Mucosa of descending colon (tissue), 3 donors: ENCODE measurements at regions not wholly inside any gene's neighbourhood (a gene's known extent, or its start where the extent isn't known, plus 50 kb on each side); places are given as distances from the start of the nearest gene placed in this dataset.

ENCODE experiments used
- ATAC-seq: fragments of 200-7000 bp; cut with Tn5 transposase; one replicate; pipeline ENCODE4 v1.9.1; 2020; ENCODE audit warnings: mild to moderate bottlenecking, moderate library complexity
- DNase-seq, 3 donors: peaks; one replicate each; pipeline ENCODE4 v3.0.0-alpha.2; 2020
- H3K36me3 ChIP-seq: fragments of 200-600 bp; one replicate; pipeline ENCODE4 v1.8.0; 2021; ENCODE audit warnings: low read depth, mild to moderate bottlenecking
- H3K4me1 ChIP-seq: fragments of 200-600 bp; one replicate; pipeline ENCODE4 v1.8.0; 2021; ENCODE audit warnings: low read depth, mild to moderate bottlenecking
- H3K4me3 ChIP-seq: fragments of 200-600 bp; one replicate; pipeline ENCODE4 v1.8.0; 2021; ENCODE audit warnings: mild to moderate bottlenecking
- H3K9me3 ChIP-seq: fragments of 200-600 bp; one replicate; pipeline ENCODE4 v1.8.0; 2021; ENCODE audit warnings: mild to moderate bottlenecking
- intact Hi-C, 2 donors: fragments of 100-400 bp; cut with DNase I in 1 of 2; cut with micrococcal nuclease in 1 of 2; formaldehyde crosslinking; loops; one replicate each; pipeline versions ENCODE4 v1.11.0 to v1.11.1; 2022; cut with DNase I, micrococcal nuclease
- TF ChIP-seq, protein P1 (sequence below): fragments of 200-600 bp; IDR thresholded peaks from one replicate; pipeline ENCODE4 v1.8.0; 2022; ENCODE audit warnings: antibody characterized with exemption, mild to moderate bottlenecking
- donor health status: DM: no; HTN: no; CAD: no; lungs with moderate emphysema.
- donor health status: DM: no; HTN: no; CAD: no.
- donor health status: DM: no; HTN: yes; CAD: no.

DNA sequence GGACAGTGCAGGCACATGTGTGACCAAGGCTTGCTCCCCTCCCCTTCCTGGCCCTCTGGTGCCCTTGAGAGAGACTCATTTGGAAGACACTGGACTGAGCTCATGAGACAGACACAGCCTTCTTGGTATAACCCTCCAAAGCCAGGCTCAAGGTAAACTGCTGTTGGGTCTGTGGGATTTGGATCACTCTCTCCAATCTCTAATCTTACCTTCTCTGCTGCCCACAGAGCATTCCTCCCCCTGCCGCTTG lies 105.0 kb upstream of the MAMLD1 start:
- ATAC-seq (no peak), DNase-seq (no peak)
- intact Hi-C loops, result no loop called here
- no peak overlapping the region for H3K4me3 ChIP-seq
- H3K36me3 ChIP-seq, result no peaks in the 10 kb centered on the region
- TF ChIP-seq, protein P1, sequence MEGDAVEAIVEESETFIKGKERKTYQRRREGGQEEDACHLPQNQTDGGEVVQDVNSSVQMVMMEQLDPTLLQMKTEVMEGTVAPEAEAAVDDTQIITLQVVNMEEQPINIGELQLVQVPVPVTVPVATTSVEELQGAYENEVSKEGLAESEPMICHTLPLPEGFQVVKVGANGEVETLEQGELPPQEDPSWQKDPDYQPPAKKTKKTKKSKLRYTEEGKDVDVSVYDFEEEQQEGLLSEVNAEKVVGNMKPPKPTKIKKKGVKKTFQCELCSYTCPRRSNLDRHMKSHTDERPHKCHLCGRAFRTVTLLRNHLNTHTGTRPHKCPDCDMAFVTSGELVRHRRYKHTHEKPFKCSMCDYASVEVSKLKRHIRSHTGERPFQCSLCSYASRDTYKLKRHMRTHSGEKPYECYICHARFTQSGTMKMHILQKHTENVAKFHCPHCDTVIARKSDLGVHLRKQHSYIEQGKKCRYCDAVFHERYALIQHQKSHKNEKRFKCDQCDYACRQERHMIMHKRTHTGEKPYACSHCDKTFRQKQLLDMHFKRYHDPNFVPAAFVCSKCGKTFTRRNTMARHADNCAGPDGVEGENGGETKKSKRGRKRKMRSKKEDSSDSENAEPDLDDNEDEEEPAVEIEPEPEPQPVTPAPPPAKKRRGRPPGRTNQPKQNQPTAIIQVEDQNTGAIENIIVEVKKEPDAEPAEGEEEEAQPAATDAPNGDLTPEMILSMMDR, result no peak
- H3K9me3 ChIP-seq, result no peaks in the 10 kb centered on the region
- no peaks in the 10 kb centered on the region for H3K4me1 ChIP-seq

DNA sequence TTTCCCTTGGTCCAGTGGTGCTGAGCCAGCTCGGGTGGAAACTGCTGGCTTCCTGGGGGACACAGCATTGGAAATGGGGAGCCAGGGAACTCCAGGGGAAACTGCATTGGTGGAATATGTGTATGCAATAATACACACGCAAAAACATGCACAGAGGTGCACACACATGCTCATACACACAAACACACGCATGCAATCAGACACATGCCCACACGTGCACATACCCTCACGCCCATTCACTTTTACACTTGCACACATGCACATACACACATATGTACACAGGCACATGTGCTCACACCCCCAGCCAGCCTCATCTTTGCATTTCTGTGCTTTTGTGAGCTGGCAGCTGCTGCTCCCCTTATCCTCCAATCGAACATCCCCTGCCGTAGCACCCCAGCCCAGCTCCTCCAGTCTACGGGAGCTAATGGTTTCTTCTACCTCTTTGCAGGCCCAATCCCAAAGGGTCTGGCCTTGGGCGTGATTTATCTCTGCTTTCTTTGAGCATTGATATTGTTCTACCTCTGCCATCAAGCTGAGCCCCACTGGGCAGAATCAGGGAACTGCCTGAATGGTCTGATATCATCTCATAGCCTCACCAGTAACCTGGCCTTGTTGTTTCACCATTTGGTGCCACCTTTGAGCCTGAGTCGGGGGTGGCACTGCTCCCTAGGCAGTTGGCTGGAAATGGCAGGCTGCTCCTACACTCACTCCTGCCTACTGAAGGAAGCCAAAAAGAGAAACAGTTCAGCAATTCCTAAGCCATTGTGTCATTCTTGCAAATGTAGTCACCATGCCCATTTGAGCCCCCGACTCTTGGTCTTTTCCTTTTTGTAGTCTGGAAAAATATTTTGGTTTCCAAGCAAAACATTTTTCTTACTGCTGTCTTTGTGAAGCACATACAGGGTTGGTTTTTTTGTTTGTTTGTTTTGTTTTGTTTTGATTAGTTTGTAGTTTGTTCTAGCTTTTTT lies 104.4 kb upstream of the MAMLD1 start:
- Histone ChIP-seq H3K4me3 (no peak overlapping the region), H3K9me3 (no peaks in the 10 kb centered on the region), H3K4me1 (no peaks in the 10 kb centered on the region), H3K36me3 (no peaks in the 10 kb centered on the region)
- intact Hi-C loops, result no loop called here
- ATAC-seq (no peak), DNase-seq (no peak)
- TF ChIP-seq, protein P1, result no peak

DNA sequence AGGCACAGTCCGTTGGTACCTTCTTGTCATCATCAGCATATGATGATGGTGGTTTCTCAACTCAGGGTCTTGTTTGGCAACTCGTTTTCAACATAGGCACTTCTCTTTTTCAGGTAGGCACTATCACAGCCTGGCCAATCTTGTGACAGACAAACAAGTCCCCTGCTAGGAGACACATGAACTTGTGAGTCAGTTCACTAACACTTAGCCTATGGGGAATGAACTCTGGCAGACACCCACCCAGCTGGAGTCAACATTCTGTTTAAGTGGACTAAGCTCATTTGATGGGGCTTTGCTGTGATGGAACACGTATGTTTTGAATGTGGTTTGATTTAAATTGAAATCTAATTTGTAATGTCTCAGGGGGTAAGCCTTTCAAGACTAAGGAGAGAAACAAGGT lies 100.7 kb upstream of the MAMLD1 start:
- TF ChIP-seq, protein P1, result no peak
- Histone ChIP-seq H3K9me3 (no peaks in the 10 kb centered on the region), H3K4me3 (no peak overlapping the region), H3K4me1 (no peaks in the 10 kb centered on the region), H3K36me3 (no peaks in the 10 kb centered on the region)
- intact Hi-C loops, result no loop called here
- ATAC-seq (no peak), DNase-seq (no peak)

DNA sequence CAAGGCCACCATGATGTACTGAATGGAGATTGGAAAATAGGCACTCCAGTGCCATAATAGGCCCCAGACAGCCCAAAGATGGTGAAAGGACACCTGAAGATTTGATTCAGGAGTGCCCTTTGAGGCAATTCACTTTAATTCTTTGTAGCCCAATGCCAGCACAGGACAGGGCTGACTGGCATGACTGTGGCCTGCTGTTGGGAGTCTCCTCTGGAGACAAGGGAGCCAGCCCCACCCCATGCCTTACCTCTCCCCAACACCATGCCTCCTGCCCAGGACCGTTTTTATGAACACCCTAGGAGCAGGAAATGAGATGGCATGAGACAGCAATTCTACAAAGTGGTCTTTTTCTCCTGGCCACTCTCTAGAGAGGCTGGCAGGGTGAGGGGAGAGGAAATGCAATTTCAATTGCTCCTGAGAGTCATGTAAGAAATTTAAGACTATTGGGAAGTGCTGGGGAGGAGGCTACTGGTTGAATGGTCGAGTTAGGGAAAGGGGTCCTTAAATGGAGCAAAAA lies 94.2 kb upstream of the MAMLD1 start:
- H3K36me3 ChIP-seq, result no peaks in the 10 kb centered on the region
- ATAC-seq, result no peak

DNA sequence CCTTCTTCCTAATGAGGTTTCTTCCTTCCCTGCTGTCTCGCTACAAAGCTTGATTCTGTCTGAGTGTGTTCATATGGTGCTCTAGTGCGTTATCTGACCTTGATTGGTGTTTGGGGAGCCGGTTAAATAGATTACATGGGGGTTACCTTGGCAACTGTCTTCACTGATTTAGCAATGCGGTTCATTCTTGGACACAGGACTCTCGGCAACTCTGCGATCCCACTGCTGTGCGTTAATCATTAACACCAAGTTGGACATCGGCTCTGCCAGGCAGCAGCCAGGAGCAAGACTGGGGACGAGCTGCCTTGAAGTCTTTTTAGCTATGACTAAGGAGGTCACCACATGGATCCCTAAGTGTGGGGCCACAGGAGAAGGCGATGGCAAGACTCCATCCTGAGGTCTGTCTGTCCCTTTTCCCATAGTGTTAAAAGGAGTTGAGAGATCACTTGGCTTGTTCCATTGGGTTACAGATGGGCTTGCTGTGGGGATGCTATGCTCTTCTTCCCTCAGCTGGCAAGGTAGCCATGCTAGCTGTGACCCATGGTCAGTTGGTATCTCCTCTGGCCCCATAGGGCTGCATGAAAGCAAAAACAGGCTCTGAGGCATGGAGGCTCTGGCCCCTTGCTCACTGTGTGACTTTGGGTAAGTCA lies 93.4 kb upstream of the MAMLD1 start:
- Histone ChIP-seq H3K4me1 (no peaks in the 10 kb centered on the region), H3K9me3 (no peaks in the 10 kb centered on the region), H3K4me3 (no peak overlapping the region), H3K36me3 (no peaks in the 10 kb centered on the region)
- TF ChIP-seq, protein P1, result no peak
- DNase-seq (peak in 1 of 3 donors; percentile 13), ATAC-seq (peak; percentile 65)
- intact Hi-C loops, result no loop called here

More for the DNA sequence above, 94.2 kb upstream of the MAMLD1 start:
- TF ChIP-seq, protein P1, result no peak
- intact Hi-C loops, result no loop called here
- H3K9me3 ChIP-seq, result no peaks in the 10 kb centered on the region
- no peaks in the 10 kb centered on the region for H3K4me1 ChIP-seq
- H3K4me3 ChIP-seq, result no peak overlapping the region
- no peak for DNase-seq
